RWPE1 (cell line): ENCODE measurements at regions not wholly inside any gene's neighbourhood (a gene's known extent, or its start where the extent isn't known, plus 50 kb on each side); places are given as distances from the start of the nearest gene placed in this dataset.

Source experiments
- CTCF ChIA-PET: fragments of 350-600 bp; sonication (Branson Sonifier 250); formaldehyde crosslinking; extraction: SDS; loops from one replicate; lab custom pipeline; 2021; lab: Yijun Ruan, JAX
- POLR2A ChIA-PET: fragments of 400-600 bp; formaldehyde crosslinking; extraction: SDS; loops from one replicate; lab custom pipeline; 2020; ENCODE audit warnings: antibody characterized with exemption; ENCODE audit not compliant: low non-redundant PET; lab: Yijun Ruan, JAX
- DNase-seq: peaks from one replicate; pipeline ENCODE4 v3.0.0; 2012; ENCODE audit warnings: low spot score
- H3K27ac ChIP-seq: fragments of 450-650 bp; 2 replicates; pipeline ENCODE4 v1.5.1; 2017
- TF ChIP-seq, protein P1 (sequence below): fragments of 450-650 bp; conservative IDR thresholded peaks from 2 replicates; pipeline ENCODE4 v1.5.1; 2017; ENCODE audit warnings: low read depth, mild to moderate bottlenecking

DNA sequence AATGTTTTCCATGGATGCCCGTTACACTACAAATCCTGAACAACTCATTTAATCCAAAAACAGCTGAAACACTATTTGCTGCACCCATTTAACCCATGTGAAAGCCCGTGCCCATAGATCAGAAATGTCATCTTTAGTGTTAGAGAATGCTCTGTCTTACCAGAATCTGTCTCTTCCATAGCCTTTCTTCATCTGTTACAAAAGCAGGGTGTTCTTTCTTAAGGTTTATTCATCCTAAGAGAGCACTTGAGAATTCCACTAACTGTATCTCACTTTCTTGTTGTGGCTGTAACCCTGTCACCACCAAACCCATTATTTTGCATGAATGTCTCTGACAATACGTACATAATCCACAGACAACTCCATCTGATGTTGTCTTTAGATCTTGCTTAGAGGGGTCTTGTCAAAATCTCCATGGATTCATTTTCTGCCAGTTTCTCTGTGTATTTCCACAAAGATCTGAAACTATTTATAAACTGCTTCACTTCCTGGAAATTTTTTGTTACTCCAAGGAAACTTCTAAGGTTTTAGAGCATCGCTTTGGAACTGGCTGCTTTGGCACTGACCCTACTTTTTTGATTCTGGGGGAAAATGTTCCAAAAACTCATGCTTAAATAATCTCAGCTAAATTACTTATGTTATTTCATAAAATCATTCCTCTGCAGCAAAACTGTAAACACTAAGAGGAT lies 167.8 kb upstream of the CCDC54 start:
- no peak for DNase-seq
- H3K27ac ChIP-seq = no peak overlapping the region
- CTCF ChIA-PET = no interaction called here
- POLR2A ChIA-PET = no interaction called here
- TF ChIP-seq, protein P1, sequence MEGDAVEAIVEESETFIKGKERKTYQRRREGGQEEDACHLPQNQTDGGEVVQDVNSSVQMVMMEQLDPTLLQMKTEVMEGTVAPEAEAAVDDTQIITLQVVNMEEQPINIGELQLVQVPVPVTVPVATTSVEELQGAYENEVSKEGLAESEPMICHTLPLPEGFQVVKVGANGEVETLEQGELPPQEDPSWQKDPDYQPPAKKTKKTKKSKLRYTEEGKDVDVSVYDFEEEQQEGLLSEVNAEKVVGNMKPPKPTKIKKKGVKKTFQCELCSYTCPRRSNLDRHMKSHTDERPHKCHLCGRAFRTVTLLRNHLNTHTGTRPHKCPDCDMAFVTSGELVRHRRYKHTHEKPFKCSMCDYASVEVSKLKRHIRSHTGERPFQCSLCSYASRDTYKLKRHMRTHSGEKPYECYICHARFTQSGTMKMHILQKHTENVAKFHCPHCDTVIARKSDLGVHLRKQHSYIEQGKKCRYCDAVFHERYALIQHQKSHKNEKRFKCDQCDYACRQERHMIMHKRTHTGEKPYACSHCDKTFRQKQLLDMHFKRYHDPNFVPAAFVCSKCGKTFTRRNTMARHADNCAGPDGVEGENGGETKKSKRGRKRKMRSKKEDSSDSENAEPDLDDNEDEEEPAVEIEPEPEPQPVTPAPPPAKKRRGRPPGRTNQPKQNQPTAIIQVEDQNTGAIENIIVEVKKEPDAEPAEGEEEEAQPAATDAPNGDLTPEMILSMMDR = no peak

DNA sequence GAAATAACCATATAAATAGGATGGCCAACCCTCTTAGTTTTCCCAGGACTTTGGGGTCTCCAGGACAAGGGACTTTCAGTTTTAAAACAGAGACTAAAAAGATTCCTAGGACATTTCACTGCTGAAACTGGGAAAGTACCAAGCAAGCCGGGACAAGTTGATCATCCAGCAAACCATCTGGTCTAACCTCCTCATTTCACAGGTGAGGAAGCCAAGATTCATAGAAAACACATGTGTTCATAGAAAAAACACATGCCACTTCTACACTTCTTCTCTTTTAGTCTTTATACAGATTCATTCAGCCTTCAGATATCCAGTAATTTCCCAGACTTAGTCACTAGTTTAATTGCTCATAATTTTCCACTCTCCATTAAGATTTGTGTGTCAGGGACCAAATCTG lies 165.6 kb upstream of the CCDC54 start:
- POLR2A ChIA-PET = no interaction called here
- CTCF ChIA-PET = no interaction called here
- H3K27ac ChIP-seq = no peak overlapping the region
- TF ChIP-seq, protein P1 = no peak
- peak; percentile 38 for DNase-seq

DNA sequence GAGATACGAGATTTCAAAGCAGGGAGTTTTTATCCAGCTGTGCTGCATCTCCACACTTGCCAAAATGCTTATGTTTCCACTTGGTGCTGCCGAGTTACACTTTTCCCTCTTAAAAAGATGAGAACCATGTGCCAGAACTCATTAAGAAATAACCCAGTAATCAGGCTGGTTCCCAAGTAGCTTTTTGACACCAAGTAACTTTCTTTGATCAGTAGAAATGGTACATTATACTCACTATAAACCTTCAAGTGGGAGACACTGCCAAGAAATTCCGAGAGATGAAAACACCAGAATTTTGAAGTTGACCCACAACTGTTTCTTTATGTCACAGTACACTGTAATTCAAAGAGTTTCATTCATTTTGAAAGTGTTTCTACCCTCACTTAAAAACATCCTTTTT lies 164.6 kb upstream of the CCDC54 start:
- POLR2A ChIA-PET = no interaction called here
- no peak overlapping the region for H3K27ac ChIP-seq
- TF ChIP-seq, protein P1 = no peak
- CTCF ChIA-PET = no interaction called here
- DNase-seq = no peak

DNA sequence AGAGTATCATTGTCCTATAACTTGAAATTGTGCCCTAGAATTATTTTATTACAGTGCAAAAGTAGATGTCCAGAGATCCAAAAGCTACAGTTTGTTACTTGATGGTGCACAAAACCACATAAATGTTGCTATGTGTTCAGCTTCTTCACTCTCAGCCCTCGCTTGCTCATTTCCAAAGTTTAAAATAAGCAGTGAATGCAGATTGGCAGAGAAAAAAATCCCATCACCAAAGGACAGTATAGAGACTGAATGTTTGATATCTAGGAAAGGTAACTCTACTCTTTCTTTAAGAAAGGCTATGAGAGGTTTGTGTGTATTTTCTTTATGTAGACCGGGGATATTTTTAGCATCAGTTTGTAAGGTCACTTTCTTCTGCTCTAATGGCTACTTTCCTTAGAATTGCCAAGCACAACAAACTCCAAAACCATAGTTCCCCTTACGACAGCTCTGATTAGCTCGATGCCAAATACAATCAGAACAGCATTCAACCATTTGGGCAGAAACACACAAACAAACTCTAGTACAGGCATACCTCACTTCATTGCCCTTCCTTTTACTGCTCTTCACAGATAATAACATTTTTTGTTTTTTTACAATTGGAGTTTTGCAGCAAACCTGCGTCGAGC lies 164.1 kb upstream of the CCDC54 start:
- POLR2A ChIA-PET = no interaction called here
- CTCF ChIA-PET = interaction anchor here (0.6 kb wide), 1 partner anchor 1341 kb away, joined by 3 read pairs; no protein-coding TSS in a partner anchor

DNA sequence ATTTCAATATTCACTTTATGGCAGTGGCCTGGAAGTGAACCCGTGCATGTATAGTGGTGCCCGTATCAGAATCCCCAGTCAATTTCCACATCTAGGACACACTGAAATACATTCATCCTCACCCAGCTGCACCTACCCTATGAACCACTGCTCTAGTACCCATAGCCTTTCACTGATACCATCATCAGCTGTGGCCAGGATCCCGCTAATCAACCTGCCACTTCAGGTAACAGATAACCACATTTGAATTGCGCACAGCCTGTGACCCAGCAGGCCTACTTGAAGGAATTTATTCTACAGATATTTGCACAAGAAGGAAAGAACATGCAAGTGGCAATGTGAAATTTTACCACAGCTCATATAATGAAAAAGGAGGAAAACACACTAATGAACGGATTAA lies 161.0 kb upstream of the CCDC54 start:
- no peak for DNase-seq
- TF ChIP-seq, protein P1 = no peak
- peak overlapping the region; percentile 98 for H3K27ac ChIP-seq
- ChIA-PET CTCF (interaction anchor here (0.6 to 0.8 kb wide), 2 partner anchors 8 to 834 kb away, joined by 3 to 4 read pairs; no protein-coding TSS in a partner anchor), POLR2A (no interaction called here)

More for the DNA sequence above, 164.1 kb upstream of the CCDC54 start:
- DNase-seq = no peak
- H3K27ac ChIP-seq = no peak overlapping the region
- TF ChIP-seq, protein P1 = no peak

DNA sequence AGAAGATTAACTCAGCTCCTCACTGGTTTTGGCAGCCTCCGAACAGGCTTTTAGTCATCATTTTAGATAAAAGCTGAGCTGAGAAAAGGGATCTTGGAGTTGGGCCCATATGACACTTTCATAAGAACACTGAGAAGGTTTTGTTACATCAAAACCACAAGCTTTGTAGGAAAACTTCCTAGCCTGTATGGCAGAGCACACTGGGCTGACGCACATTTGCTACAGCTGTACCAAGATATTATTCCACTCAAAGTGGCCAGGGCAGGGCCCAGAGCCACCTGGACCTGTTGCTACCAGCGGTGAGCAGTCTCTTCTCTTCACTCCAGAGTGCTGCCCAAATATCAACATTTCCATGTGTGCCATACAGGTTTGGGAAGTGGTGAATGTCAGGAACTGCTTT lies 160.5 kb upstream of the CCDC54 start:
- TF ChIP-seq, protein P1 = no peak
- ChIA-PET CTCF (interaction anchor here (0.8 kb wide), 1 partner anchor 9 kb away, joined by 3 read pairs; no protein-coding TSS in a partner anchor), POLR2A (no interaction called here)
- DNase-seq = peak; percentile 48
- H3K27ac ChIP-seq = peak overlapping the region; percentile 98
